ENCODE measurements at regions not wholly inside any gene's neighbourhood (a gene's known extent, or its start where the extent isn't known, plus 50 kb on each side); places are given as distances from the start of the nearest gene placed in this dataset.
"Not testable (repeated sequence)": the region's sequence is repeated elsewhere in the genome, so short reads cannot be mapped to it uniquely, and the experiment has no call there.

- TF ChIP-seq POLR2A (IDR thresholded peaks at IDR 0.05; ENCODE audit: low read depth, low read length) = no peak
- FAIRE-seq = no peak
These were observed 914.9 kb upstream of the NCAM2 start for GRCh38 chr21:20083336-20083735.

GRCh38 chr21:20083925-20084324 lies 914.3 kb upstream of the NCAM2 start:
- no peak for TF ChIP-seq POLR2A (IDR thresholded peaks at IDR 0.05; ENCODE audit: low read depth, low read length)
- DNase-seq (ENCODE audit: insufficient read length, low spot score) (no peak), FAIRE-seq (no peak)

More at GRCh38 chr21:20083336-20083735, 914.9 kb upstream of the NCAM2 start:
- no peak for DNase-seq (ENCODE audit: insufficient read length, low spot score)

- FAIRE-seq = no peak
- TF ChIP-seq POLR2A (IDR thresholded peaks at IDR 0.05; ENCODE audit: low read depth, low read length) = no peak
- DNase-seq (ENCODE audit: insufficient read length, low spot score) = no peak
These were observed 911.7 kb upstream of the NCAM2 start for GRCh38 chr21:20086508-20086907.

- TF ChIP-seq POLR2A (IDR thresholded peaks at IDR 0.05; ENCODE audit: low read depth, low read length) = no peak
- DNase-seq (ENCODE audit: insufficient read length, low spot score) (no peak), FAIRE-seq (no peak)
These were observed 891.8 kb upstream of the NCAM2 start for GRCh38 chr21:20106368-20106767.

GRCh38 chr21:20108016-20108415 lies 890.2 kb upstream of the NCAM2 start:
- DNase-seq (ENCODE audit: insufficient read length, low spot score) (no peak), FAIRE-seq (no peak)
- TF ChIP-seq POLR2A (IDR thresholded peaks at IDR 0.05; ENCODE audit: low read depth, low read length) = no peak

- FAIRE-seq = no peak
- no peak for DNase-seq (ENCODE audit: insufficient read length, low spot score)
These were observed 889.2 kb upstream of the NCAM2 start for GRCh38 chr21:20108976-20109540.

GRCh38 chr21:20110368-20110767 lies 887.8 kb upstream of the NCAM2 start:
- DNase-seq (ENCODE audit: insufficient read length, low spot score) (no peak), FAIRE-seq (no peak)
- no peak for TF ChIP-seq POLR2A (IDR thresholded peaks at IDR 0.05; ENCODE audit: low read depth, low read length)

More at GRCh38 chr21:20108976-20109540, 889.2 kb upstream of the NCAM2 start:
- TF ChIP-seq POLR2A (IDR thresholded peaks at IDR 0.05; ENCODE audit: low read depth, low read length) = no peak

GRCh38 chr21:20151741-20152140 lies 846.5 kb upstream of the NCAM2 start:
- FAIRE-seq = no peak
- DNase-seq (ENCODE audit: insufficient read length, low spot score) = no peak
- TF ChIP-seq POLR2A (IDR thresholded peaks at IDR 0.05; ENCODE audit: low read depth, low read length) = no peak

- TF ChIP-seq POLR2A (IDR thresholded peaks at IDR 0.05; ENCODE audit: low read depth, low read length) = no peak
- FAIRE-seq (no peak), DNase-seq (ENCODE audit: insufficient read length, low spot score) (no peak)
These were observed 835.0 kb upstream of the NCAM2 start for GRCh38 chr21:20163167-20163566.

GRCh38 chr21:20167059-20167458 lies 831.1 kb upstream of the NCAM2 start:
- DNase-seq (ENCODE audit: insufficient read length, low spot score) (no peak), FAIRE-seq (no peak)
- TF ChIP-seq POLR2A (IDR thresholded peaks at IDR 0.05; ENCODE audit: low read depth, low read length) = no peak

GRCh38 chr21:20169812-20170576 lies 828.2 kb upstream of the NCAM2 start:
- no peak for TF ChIP-seq POLR2A (IDR thresholded peaks at IDR 0.05; ENCODE audit: low read depth, low read length)
- DNase-seq (ENCODE audit: insufficient read length, low spot score) (no peak), FAIRE-seq (no peak)

- DNase-seq (ENCODE audit: insufficient read length, low spot score) (no peak), FAIRE-seq (no peak)
- TF ChIP-seq POLR2A (IDR thresholded peaks at IDR 0.05; ENCODE audit: low read depth, low read length) = no peak
These were observed 812.0 kb upstream of the NCAM2 start for GRCh38 chr21:20186186-20186585.

GRCh38 chr21:20187028-20187427 lies 811.2 kb upstream of the NCAM2 start:
- DNase-seq (ENCODE audit: insufficient read length, low spot score) = no peak
- TF ChIP-seq POLR2A (IDR thresholded peaks at IDR 0.05; ENCODE audit: low read depth, low read length) = no peak
- no peak for FAIRE-seq

- DNase-seq (ENCODE audit: insufficient read length, low spot score); FAIRE-seq: not testable (repeated sequence)
These were observed 796.9 kb upstream of the NCAM2 start for GRCh38 chr21:20201323-20201722.

- DNase-seq (ENCODE audit: insufficient read length, low spot score) = no peak
- FAIRE-seq = no peak
These were observed 790.9 kb upstream of the NCAM2 start for GRCh38 chr21:20207335-20207734.

More at GRCh38 chr21:20207335-20207734, 790.9 kb upstream of the NCAM2 start:
- TF ChIP-seq POLR2A (IDR thresholded peaks at IDR 0.05; ENCODE audit: low read depth, low read length) = no peak

All from H54 (cell line).